ENCODE measurements at regions not wholly inside any gene's neighbourhood (a gene's known extent, or its start where the extent isn't known, plus 50 kb on each side); places are given as distances from the start of the nearest gene placed in this dataset.

DNA sequence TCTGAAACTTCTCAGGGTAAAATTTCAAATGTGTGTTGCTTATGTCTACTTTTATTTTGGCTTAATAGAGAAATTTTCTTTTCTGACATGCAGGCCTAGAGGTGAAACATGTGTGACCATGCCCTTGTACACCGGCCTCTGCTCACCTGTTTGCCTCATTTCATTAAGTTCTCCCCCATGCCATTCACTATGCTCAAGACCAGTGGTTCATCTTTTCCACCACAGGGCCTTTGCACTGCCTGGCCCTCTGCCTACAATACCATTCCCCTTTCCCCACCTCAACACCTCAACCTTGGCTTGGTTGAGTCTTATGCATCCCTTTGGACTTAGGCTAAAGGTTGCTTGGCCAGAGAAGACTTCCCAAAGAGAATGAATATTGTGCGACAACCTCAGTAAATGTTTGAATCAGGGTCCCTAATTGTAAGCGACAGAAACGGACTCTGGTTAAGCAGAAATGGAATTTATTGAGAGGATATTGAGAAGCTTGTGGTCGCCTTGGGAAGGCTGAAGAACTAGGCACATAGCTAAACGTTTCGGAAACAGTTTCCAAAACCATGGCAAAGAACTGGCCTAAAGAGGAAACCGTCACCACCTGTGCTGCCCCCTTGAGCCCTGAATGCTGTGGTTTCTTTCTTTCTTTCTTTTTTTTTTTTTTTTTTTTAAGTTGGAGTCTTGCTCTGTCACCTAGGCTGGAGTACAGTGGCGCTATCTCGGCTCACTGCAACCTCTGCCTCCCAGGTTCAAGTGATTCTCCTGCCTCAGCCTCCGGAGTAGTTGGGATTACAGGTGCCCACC lies 152.2 kb downstream of the SOX4 start:
- intact Hi-C loops (cut with DNase I, micrococcal nuclease) = no loop called here
- Histone ChIP-seq H3K4me3 (no peak overlapping the region), H3K4me1 (ENCODE audit: low read depth) (no peaks in the 10 kb centered on the region), H3K9me3 (no peaks in the 10 kb centered on the region), H3K36me3 (ENCODE audit: low read depth) (no peaks in the 10 kb centered on the region)
- TF ChIP-seq, protein P1, sequence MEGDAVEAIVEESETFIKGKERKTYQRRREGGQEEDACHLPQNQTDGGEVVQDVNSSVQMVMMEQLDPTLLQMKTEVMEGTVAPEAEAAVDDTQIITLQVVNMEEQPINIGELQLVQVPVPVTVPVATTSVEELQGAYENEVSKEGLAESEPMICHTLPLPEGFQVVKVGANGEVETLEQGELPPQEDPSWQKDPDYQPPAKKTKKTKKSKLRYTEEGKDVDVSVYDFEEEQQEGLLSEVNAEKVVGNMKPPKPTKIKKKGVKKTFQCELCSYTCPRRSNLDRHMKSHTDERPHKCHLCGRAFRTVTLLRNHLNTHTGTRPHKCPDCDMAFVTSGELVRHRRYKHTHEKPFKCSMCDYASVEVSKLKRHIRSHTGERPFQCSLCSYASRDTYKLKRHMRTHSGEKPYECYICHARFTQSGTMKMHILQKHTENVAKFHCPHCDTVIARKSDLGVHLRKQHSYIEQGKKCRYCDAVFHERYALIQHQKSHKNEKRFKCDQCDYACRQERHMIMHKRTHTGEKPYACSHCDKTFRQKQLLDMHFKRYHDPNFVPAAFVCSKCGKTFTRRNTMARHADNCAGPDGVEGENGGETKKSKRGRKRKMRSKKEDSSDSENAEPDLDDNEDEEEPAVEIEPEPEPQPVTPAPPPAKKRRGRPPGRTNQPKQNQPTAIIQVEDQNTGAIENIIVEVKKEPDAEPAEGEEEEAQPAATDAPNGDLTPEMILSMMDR (IDR thresholded peaks at IDR 0.05) = no peak
- ATAC-seq = no peak
- no peak for DNase-seq

DNA sequence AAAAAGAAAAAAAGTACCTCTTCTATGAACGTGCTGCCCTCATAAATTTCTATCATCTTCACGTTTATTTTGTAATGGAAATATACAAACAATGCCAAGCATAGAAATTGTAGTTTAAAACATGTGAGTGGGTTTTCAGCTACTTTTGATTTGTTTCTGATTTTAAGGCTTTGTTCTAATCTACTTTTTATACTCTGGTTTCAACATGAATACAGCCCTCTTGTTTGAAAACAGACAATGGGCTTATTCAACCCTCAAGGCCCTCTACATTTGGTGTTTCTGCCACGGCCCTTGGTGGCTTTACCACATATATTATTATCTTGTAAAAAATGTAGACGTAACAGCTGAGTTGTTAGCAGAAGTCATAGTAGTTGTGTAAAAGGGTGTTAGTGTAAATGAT lies 153.9 kb downstream of the SOX4 start:
- no peaks in the 10 kb centered on the region for H3K4me1 ChIP-seq (ENCODE audit: low read depth)
- no peaks in the 10 kb centered on the region for H3K36me3 ChIP-seq (ENCODE audit: low read depth)
- H3K9me3 ChIP-seq = no peaks in the 10 kb centered on the region
- no peak for ATAC-seq
- intact Hi-C loops (cut with DNase I, micrococcal nuclease) = no loop called here
- no peak overlapping the region for H3K4me3 ChIP-seq
- DNase-seq = no peak
- TF ChIP-seq, protein P1 (IDR thresholded peaks at IDR 0.05) = no peak

DNA sequence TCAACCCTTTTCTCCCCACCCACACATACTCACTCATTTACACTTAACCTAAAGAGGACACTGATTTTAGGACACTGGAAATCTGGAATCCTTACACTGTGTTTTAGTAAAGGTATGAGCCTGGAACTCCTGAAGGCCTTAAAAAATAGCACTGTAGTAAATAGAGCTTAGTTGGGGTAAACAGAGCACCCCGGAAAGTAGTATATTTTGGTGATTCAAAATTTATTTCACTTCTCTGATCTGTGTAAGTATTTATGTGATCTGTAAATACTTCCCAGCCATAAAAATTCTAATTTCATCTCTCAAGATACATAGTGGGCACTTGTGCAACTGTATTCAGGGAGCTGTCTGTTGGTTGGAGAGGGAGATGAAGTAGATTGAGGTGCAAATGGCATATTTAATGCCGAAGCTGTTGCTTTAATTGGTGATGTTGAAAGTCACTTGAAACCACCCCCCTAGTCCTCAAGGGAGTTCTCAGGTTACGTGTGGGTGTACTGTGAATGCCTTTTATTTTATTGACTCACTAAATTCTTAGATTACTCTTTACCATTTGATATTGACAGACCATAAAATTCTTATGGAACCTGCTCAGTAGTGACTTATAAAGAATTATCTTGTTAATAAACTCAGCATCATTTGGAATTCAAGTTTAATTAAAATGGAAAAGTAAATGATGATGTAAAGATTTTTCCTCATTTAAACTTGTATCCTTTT lies 154.9 kb downstream of the SOX4 start:
- intact Hi-C loops (cut with DNase I, micrococcal nuclease) = no loop called here
- Histone ChIP-seq H3K36me3 (ENCODE audit: low read depth) (no peaks in the 10 kb centered on the region), H3K4me1 (ENCODE audit: low read depth) (peaks cover under 1% of the 10 kb centered on the region), H3K4me3 (no peak overlapping the region), H3K9me3 (no peaks in the 10 kb centered on the region)
- peak in 1 of 3 donors; percentile 25 for DNase-seq
- TF ChIP-seq, protein P1 (IDR thresholded peaks at IDR 0.05) = no peak
- peak; percentile 89 for ATAC-seq

DNA sequence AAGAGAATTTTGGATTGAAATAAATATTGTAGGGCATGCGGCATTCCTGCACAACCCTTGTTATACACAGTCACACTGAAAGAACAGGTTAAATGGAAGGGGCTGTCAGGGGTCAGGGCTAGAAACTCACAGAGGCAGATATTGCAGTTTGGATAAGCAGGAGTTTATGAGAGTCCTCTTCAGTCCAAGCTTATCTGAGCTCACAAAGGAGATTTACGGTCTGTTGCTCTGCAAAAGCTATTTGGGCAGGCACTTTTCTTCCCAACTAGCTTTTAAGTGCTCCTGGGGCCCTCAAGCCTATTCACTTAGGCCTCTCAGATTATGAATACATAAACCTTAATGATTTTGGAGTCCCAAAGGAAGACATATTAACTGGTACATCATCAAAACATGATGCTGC lies 156.2 kb downstream of the SOX4 start:
- ATAC-seq (no peak), DNase-seq (no peak)
- Histone ChIP-seq H3K4me3 (no peak overlapping the region), H3K4me1 (ENCODE audit: low read depth) (peaks cover 5% of the 10 kb centered on the region), H3K36me3 (ENCODE audit: low read depth) (no peaks in the 10 kb centered on the region), H3K9me3 (no peaks in the 10 kb centered on the region)
- TF ChIP-seq, protein P1 (IDR thresholded peaks at IDR 0.05) = no peak
- intact Hi-C loops (cut with DNase I, micrococcal nuclease) = loop anchor here in 1 of 2 donors (10.0 kb wide), 1 partner anchor 85 kb away; no protein-coding TSS in a partner anchor

DNA sequence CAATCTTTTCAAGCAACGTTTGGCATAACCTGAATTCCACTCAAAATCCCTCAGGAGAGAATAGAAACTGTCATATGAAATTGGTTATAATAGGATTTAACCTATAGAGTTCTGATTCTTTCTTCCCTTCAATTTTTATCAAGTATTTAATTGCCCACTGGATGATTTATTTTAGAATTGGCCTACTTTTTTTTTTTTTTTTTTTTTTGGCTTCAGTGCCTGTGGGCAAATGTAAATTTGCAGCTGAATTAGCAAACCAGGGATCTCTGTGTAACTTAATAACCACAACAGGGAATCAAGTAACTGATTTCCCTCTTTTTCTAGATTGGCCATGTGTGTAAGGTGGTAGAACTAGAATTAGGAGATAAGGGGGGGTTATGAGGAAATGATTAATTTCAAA lies 157.0 kb downstream of the SOX4 start:
- TF ChIP-seq, protein P1 (IDR thresholded peaks at IDR 0.05) = no peak
- H3K4me1 ChIP-seq (ENCODE audit: low read depth) = peaks cover 5% of the 10 kb centered on the region
- ATAC-seq (no peak), DNase-seq (no peak)
- H3K4me3 ChIP-seq = no peak overlapping the region
- H3K36me3 ChIP-seq (ENCODE audit: low read depth) = no peaks in the 10 kb centered on the region
- intact Hi-C loops (cut with DNase I, micrococcal nuclease) = loop anchor here in 1 of 2 donors (10.0 kb wide), 1 partner anchor 86 kb away; no protein-coding TSS in a partner anchor
- no peaks in the 10 kb centered on the region for H3K9me3 ChIP-seq
